ENCODE measurements at regions not wholly inside any gene's neighbourhood (a gene's known extent, or its start where the extent isn't known, plus 50 kb on each side); places are given as distances from the start of the nearest gene placed in this dataset.

GRCh38 chr15:35750051-35750450, 204.1 kb upstream of the DPH6 start:
- no peak overlapping the region for H3K4me2 ChIP-seq
- H3K9me3 ChIP-seq (ENCODE audit: low read depth) = no peaks in the 10 kb centered on the region
- H3K4me1 ChIP-seq = no peaks in the 10 kb centered on the region
- no peaks in the 10 kb centered on the region for H3K27me3 ChIP-seq
- H3K4me3 ChIP-seq = no peak overlapping the region
- H3K36me3 ChIP-seq = no peaks in the 10 kb centered on the region
- no peak overlapping the region for H3K27ac ChIP-seq
- H3K4me1 Mint-ChIP-seq = no peaks in the 10 kb centered on the region
- no peaks in the 10 kb centered on the region for H3F3A ChIP-seq (ENCODE audit: low read depth)
- H3K27ac Mint-ChIP-seq = no peak overlapping the region
- no peak overlapping the region for H2AFZ ChIP-seq (replicated peaks)
- no peak overlapping the region for H3K9ac ChIP-seq
- no peaks in the 10 kb centered on the region for H3K79me2 ChIP-seq (ENCODE audit: low read depth)
- no peaks in the 10 kb centered on the region for H4K20me1 ChIP-seq (ENCODE audit: low read depth)
- no peak for DNase-seq (ENCODE audit: low spot score)
- no peaks in the 10 kb centered on the region for H3K27me3 Mint-ChIP-seq (ENCODE audit: insufficient read depth, low read depth)
- H3K36me3 Mint-ChIP-seq = no peaks in the 10 kb centered on the region
- H3K9me3 Mint-ChIP-seq = no peaks in the 10 kb centered on the region
- TF ChIP-seq EZH2phosphoT487 (IDR thresholded peaks at IDR 0.05) (no peak), EZH2 (IDR thresholded peaks at IDR 0.05) (no peak)
- TF ChIP-seq, protein P1, sequence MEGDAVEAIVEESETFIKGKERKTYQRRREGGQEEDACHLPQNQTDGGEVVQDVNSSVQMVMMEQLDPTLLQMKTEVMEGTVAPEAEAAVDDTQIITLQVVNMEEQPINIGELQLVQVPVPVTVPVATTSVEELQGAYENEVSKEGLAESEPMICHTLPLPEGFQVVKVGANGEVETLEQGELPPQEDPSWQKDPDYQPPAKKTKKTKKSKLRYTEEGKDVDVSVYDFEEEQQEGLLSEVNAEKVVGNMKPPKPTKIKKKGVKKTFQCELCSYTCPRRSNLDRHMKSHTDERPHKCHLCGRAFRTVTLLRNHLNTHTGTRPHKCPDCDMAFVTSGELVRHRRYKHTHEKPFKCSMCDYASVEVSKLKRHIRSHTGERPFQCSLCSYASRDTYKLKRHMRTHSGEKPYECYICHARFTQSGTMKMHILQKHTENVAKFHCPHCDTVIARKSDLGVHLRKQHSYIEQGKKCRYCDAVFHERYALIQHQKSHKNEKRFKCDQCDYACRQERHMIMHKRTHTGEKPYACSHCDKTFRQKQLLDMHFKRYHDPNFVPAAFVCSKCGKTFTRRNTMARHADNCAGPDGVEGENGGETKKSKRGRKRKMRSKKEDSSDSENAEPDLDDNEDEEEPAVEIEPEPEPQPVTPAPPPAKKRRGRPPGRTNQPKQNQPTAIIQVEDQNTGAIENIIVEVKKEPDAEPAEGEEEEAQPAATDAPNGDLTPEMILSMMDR (IDR thresholded peaks at IDR 0.05) = no peak
- H3K4me3 Mint-ChIP-seq = no peak overlapping the region

DNA sequence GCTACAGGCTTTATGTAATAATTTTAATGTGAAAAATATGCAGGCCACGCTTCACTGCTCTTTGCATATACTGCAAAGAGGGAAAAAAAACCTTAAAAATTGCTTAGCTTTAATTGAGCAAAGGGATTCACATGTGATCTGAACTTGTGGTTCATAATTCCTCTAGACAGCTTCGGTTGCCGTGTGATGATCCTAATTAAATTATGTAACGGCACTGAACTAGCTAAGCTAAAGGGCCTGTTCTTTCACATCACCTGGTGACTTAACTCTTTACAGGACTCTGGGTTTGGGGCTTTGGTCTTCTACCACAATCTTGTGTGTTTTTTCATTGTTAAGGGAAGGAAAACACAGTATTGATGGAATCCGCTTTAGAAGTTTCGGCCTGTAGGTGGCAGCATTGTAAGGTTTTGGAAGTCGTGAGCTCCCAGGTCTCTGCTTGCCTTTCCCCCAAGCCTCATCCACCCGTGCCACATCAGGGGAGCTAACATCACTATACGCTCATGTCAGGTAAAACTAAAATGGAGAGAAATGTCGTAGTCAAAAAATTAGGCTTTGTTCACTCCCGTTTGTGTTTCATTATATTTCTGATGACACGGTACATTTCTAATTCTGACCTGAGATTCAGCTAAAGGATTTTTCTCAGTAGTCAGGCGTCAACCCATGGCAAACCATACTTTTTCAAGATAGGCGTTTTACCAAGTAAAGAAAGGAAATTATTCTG, 205.6 kb upstream of the DPH6 start:
- Histone ChIP-seq H3K4me3 (no peak overlapping the region), H4K20me1 (ENCODE audit: low read depth) (no peaks in the 10 kb centered on the region), H3K4me2 (no peak overlapping the region), H3K27ac (no peak overlapping the region), H3K9me3 (ENCODE audit: low read depth) (no peaks in the 10 kb centered on the region), H3K9ac (no peak overlapping the region), H3K27me3 (no peaks in the 10 kb centered on the region), H3K4me1 (no peaks in the 10 kb centered on the region), H3K36me3 (no peaks in the 10 kb centered on the region), H2AFZ (replicated peaks) (no peak overlapping the region), H3F3A (ENCODE audit: low read depth) (no peaks in the 10 kb centered on the region), H3K79me2 (ENCODE audit: low read depth) (no peaks in the 10 kb centered on the region)
- no peak overlapping the region for H3K4me3 Mint-ChIP-seq
- no peaks in the 10 kb centered on the region for H3K9me3 Mint-ChIP-seq
- H3K27ac Mint-ChIP-seq = no peak overlapping the region
- no peaks in the 10 kb centered on the region for H3K27me3 Mint-ChIP-seq (ENCODE audit: insufficient read depth, low read depth)
- TF ChIP-seq, protein P1 (IDR thresholded peaks at IDR 0.05) = peak; percentile 86
- no peak for TF ChIP-seq EZH2phosphoT487 (IDR thresholded peaks at IDR 0.05)
- no peaks in the 10 kb centered on the region for H3K36me3 Mint-ChIP-seq
- peak; percentile 88 for DNase-seq (ENCODE audit: low spot score)
- H3K4me1 Mint-ChIP-seq = no peaks in the 10 kb centered on the region

- no peak overlapping the region for H3K4me2 ChIP-seq
- no peak overlapping the region for H3K9ac ChIP-seq
- Mint-ChIP-seq H3K4me3 (no peak overlapping the region), H3K4me1 (peaks cover 2% of the 10 kb centered on the region), H3K9me3 (no peaks in the 10 kb centered on the region), H3K27me3 (ENCODE audit: insufficient read depth, low read depth) (no peaks in the 10 kb centered on the region), H3K27ac (no peak overlapping the region), H3K36me3 (no peaks in the 10 kb centered on the region)
- no peaks in the 10 kb centered on the region for H3K27me3 ChIP-seq
- no peaks in the 10 kb centered on the region for H3F3A ChIP-seq (ENCODE audit: low read depth)
- TF ChIP-seq EZH2 (IDR thresholded peaks at IDR 0.05) (no peak), EZH2phosphoT487 (IDR thresholded peaks at IDR 0.05) (no peak)
- TF ChIP-seq, protein P1 (IDR thresholded peaks at IDR 0.05) = no peak
- no peaks in the 10 kb centered on the region for H4K20me1 ChIP-seq (ENCODE audit: low read depth)
- H3K4me3 ChIP-seq = no peak overlapping the region
- H3K4me1 ChIP-seq = peaks cover 5% of the 10 kb centered on the region
- H3K27ac ChIP-seq = no peak overlapping the region
- H3K79me2 ChIP-seq (ENCODE audit: low read depth) = no peaks in the 10 kb centered on the region
- no peaks in the 10 kb centered on the region for H3K9me3 ChIP-seq (ENCODE audit: low read depth)
- H3K36me3 ChIP-seq = no peaks in the 10 kb centered on the region
- H2AFZ ChIP-seq (replicated peaks) = no peak overlapping the region
- DNase-seq (ENCODE audit: low spot score) = no peak
Measured at GRCh38 chr15:35752134-35752466, 206.1 kb upstream of the DPH6 start.

Data from neural progenitor cell (in vitro differentiated cells).